ENCODE measurements at regions not wholly inside any gene's neighbourhood (a gene's known extent, or its start where the extent isn't known, plus 50 kb on each side); places are given as distances from the start of the nearest gene placed in this dataset.

DNA sequence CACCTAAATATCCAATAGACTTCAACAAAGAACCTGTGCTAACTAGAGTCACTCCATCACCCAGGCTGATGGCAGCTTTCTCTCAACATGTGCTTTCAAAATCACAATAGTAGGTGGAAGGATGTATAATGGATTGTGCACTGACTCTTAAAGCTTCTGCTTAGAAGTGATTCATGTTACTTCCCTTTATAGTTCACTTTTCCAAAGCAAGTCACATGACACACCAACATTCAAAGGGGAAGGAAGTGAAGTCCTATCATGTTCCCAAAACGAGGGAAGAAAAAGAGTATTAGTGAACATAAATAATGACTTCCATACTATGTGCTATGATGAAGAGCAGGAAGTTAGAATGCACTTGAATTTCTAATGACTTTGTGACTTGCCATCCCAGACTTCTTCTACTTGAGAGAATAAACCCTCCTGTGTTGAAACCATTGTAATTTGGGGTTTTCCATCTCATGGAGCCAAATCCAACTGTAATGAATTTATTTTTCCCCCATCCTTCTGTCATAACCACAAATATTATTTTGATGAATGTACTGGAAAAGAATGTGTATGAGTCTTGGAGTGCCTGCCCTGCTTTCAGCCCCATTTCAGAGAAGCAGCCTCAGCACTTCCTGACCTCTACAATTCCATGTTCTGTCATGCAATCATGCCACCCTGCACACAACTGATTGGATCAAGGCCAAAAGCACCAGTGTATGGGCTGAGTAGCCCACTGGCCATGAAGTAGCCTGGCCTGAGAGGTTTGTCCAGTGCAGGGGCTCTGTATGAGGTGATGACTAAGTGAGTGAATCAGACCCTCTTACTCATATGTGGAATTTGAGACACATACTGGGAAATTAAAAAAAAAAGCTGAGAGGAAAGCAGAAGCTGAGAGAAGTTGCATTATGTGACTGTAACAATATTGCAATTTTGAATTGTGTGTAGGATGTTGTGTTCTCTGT lies 525.9 kb upstream of the CLINT1 start:
- no peak overlapping the region for H3K27ac ChIP-seq (ENCODE audit: low read depth, low read length, poor library complexity, severe bottlenecking)
- H3K9me3 ChIP-seq (ENCODE audit: low read length) = peaks cover 18% of the 10 kb centered on the region
- no peaks in the 10 kb centered on the region for H4K20me1 ChIP-seq (ENCODE audit: insufficient read depth, low read length)
- H3K79me2 ChIP-seq (ENCODE audit: insufficient read depth, low read depth, low read length) = no peaks in the 10 kb centered on the region
- H3K4me2 ChIP-seq (ENCODE audit: low read length) = no peak overlapping the region
- DNase-seq (ENCODE audit: low spot score) = no peak
- BruUV-seq (replicated peaks) = no TSS peak
- no peaks in the 10 kb centered on the region; the same call in 1 of the 2 replicates for H3K36me3 ChIP-seq (ENCODE audit: insufficient read depth, low read length)
- intact Hi-C loops (cut with micrococcal nuclease; ENCODE audit: unreplicated experiment) = no loop called here
- CTCF ChIA-PET (ENCODE audit: unreplicated experiment) = no interaction called here
- POLR2A ChIA-PET = no interaction called here
- no peaks in the 10 kb centered on the region for H3K9me2 ChIP-seq (ENCODE audit: insufficient read depth, low read length)
- H2AFZ ChIP-seq (ENCODE audit: low read length) = no peak overlapping the region
- H3K4me3 ChIP-seq (ENCODE audit: low read depth, low read length, poor library complexity, severe bottlenecking) = no peak overlapping the region
- TF ChIP-seq, protein P1, sequence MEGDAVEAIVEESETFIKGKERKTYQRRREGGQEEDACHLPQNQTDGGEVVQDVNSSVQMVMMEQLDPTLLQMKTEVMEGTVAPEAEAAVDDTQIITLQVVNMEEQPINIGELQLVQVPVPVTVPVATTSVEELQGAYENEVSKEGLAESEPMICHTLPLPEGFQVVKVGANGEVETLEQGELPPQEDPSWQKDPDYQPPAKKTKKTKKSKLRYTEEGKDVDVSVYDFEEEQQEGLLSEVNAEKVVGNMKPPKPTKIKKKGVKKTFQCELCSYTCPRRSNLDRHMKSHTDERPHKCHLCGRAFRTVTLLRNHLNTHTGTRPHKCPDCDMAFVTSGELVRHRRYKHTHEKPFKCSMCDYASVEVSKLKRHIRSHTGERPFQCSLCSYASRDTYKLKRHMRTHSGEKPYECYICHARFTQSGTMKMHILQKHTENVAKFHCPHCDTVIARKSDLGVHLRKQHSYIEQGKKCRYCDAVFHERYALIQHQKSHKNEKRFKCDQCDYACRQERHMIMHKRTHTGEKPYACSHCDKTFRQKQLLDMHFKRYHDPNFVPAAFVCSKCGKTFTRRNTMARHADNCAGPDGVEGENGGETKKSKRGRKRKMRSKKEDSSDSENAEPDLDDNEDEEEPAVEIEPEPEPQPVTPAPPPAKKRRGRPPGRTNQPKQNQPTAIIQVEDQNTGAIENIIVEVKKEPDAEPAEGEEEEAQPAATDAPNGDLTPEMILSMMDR (conservative IDR thresholded peaks at IDR 0.05; ENCODE audit: low read length) = no peak
- TF ChIP-seq EZH2phosphoT487 (IDR thresholded peaks at IDR 0.05; ENCODE audit: borderline replicate concordance, low read depth, low read length) = no peak
- no peaks in the 10 kb centered on the region for H3K4me1 ChIP-seq (ENCODE audit: insufficient read depth, low read length, poor library complexity, severe bottlenecking)

DNA sequence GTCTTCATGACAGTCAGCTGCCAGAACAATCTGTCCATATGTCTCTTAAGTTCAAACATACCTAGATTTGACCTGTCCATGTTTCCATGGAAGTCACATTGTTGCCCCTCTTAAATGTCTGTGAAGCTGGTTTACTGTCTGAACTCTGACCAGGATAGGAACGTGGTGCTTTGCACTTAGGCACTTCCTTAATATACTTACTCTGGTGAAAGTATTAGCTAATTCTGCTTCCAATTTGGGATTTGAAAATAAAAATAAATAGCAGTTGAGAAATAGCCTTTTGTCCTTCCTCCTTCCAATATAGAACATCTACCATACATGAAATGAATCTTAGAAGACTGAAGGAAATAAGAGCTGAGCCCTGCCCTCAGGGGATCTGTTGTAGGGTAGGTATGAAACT lies 524.5 kb upstream of the CLINT1 start:
- H3K36me3 ChIP-seq (ENCODE audit: insufficient read depth, low read length) = no peaks in the 10 kb centered on the region; the same call in 1 of the 2 replicates
- no peaks in the 10 kb centered on the region for H3K9me2 ChIP-seq (ENCODE audit: insufficient read depth, low read length)
- no peak overlapping the region for H3K4me2 ChIP-seq (ENCODE audit: low read length)
- ChIA-PET CTCF (ENCODE audit: unreplicated experiment) (no interaction called here), POLR2A (interaction anchor here (2.2 kb wide), 1 partner anchor 14 kb away, joined by 7 read pairs; no protein-coding TSS in a partner anchor)
- TF ChIP-seq EZH2phosphoT487 (IDR thresholded peaks at IDR 0.05; ENCODE audit: borderline replicate concordance, low read depth, low read length) = no peak
- TF ChIP-seq, protein P1 (conservative IDR thresholded peaks at IDR 0.05; ENCODE audit: low read length) = no peak
- no peaks in the 10 kb centered on the region for H3K79me2 ChIP-seq (ENCODE audit: insufficient read depth, low read depth, low read length)
- DNase-seq (ENCODE audit: low spot score) = no peak
- peaks cover 18% of the 10 kb centered on the region for H3K9me3 ChIP-seq (ENCODE audit: low read length)
- no peak overlapping the region for H3K4me3 ChIP-seq (ENCODE audit: low read depth, low read length, poor library complexity, severe bottlenecking)
- no peak overlapping the region for H2AFZ ChIP-seq (ENCODE audit: low read length)
- intact Hi-C loops (cut with micrococcal nuclease; ENCODE audit: unreplicated experiment) = no loop called here
- no TSS peak for BruUV-seq (replicated peaks)
- no peaks in the 10 kb centered on the region for H4K20me1 ChIP-seq (ENCODE audit: insufficient read depth, low read length)
- no peak overlapping the region for H3K27ac ChIP-seq (ENCODE audit: low read depth, low read length, poor library complexity, severe bottlenecking)
- H3K4me1 ChIP-seq (ENCODE audit: insufficient read depth, low read length, poor library complexity, severe bottlenecking) = no peaks in the 10 kb centered on the region

DNA sequence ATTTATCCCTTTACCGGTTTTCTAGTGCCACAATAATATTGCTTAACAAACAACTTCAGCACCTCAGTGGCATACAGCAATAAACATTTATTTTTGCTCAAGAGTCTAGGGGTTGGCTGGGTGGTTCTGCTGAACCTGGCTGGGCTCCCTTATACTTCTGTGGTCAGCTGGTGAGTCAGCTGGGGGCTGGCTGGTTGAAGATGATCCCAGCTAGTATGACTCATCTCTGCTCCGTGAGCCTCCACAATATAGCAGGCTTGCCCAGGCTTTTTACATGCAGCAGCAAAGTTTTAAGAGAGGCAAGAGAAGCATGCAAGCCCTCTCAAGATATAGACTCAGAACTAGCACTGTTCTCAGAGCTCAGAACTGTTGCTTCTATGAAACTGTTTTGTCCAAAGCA lies 523.5 kb upstream of the CLINT1 start:
- Histone ChIP-seq H3K4me1 (ENCODE audit: insufficient read depth, low read length, poor library complexity, severe bottlenecking) (no peaks in the 10 kb centered on the region), H3K4me2 (ENCODE audit: low read length) (no peak overlapping the region), H3K36me3 (ENCODE audit: insufficient read depth, low read length) (no peaks in the 10 kb centered on the region; the same call in 1 of the 2 replicates), H3K9me2 (ENCODE audit: insufficient read depth, low read length) (no peaks in the 10 kb centered on the region), H3K4me3 (ENCODE audit: low read depth, low read length, poor library complexity, severe bottlenecking) (no peak overlapping the region), H3K9me3 (ENCODE audit: low read length) (peaks cover 21% of the 10 kb centered on the region), H2AFZ (ENCODE audit: low read length) (0 out of 2 replicates have a peak overlapping the region, but pooled peaks have one; percentile 14), H4K20me1 (ENCODE audit: insufficient read depth, low read length) (no peaks in the 10 kb centered on the region), H3K27ac (ENCODE audit: low read depth, low read length, poor library complexity, severe bottlenecking) (no peak overlapping the region), H3K79me2 (ENCODE audit: insufficient read depth, low read depth, low read length) (no peaks in the 10 kb centered on the region)
- CTCF ChIA-PET (ENCODE audit: unreplicated experiment) = no interaction called here
- DNase-seq (ENCODE audit: low spot score) = no peak
- no TSS peak for BruUV-seq (replicated peaks)
- POLR2A ChIA-PET = interaction anchor here (0.8 to 2.2 kb wide), 3 partner anchors 8 to 100 kb away, joined by 3 to 7 read pairs (median 3); no protein-coding TSS in a partner anchor
- intact Hi-C loops (cut with micrococcal nuclease; ENCODE audit: unreplicated experiment) = no loop called here
- no peak for TF ChIP-seq EZH2phosphoT487 (IDR thresholded peaks at IDR 0.05; ENCODE audit: borderline replicate concordance, low read depth, low read length)
- TF ChIP-seq, protein P1 (conservative IDR thresholded peaks at IDR 0.05; ENCODE audit: low read length) = no peak
